Heart right ventricle (tissue), 16 donors: ENCODE measurements at regions not wholly inside any gene's neighbourhood (a gene's known extent, or its start where the extent isn't known, plus 50 kb on each side); places are given as distances from the start of the nearest gene placed in this dataset.

ENCODE experiments used
- ATAC-seq, 8 donors: fragments of 200-7000 bp; cut with Tn5 transposase; one replicate each; pipeline ENCODE4 v1.9.1; 2020; ENCODE audit warnings: mild to moderate bottlenecking in 8 of 8, moderate library complexity in 8 of 8, moderate number of reproducible peaks in 1 of 8
- DNase-seq, 2 donors: peaks; one replicate each; pipeline ENCODE4 v3.0.0-alpha.2; 2020
- H3K27ac ChIP-seq, 10 donors: fragments of 200-600 bp; sonication (generic) in 2 of 10; one replicate each; pipeline versions ENCODE4 v1.5.0 to v1.8.0; 2020 to 2022; ENCODE audit warnings: mild to moderate bottlenecking in 3 of 10
- H3K27me3 ChIP-seq, 7 donors: fragments of 200-600 bp; one replicate each; pipeline ENCODE4 v1.8.0; 2021 to 2022; ENCODE audit warnings: mild to moderate bottlenecking in 2 of 7
- H3K36me3 ChIP-seq, 9 donors: fragments of 200-600 bp; sonication (generic) in 1 of 9; one replicate each; pipeline versions ENCODE4 v1.5.0 to v1.8.0; 2020 to 2022; ENCODE audit warnings: mild to moderate bottlenecking in 2 of 9
- H3K4me1 ChIP-seq, 9 donors: fragments of 200-600 bp; sonication (generic) in 1 of 9; one replicate each; pipeline versions ENCODE4 v1.5.0 to v1.8.0; 2020 to 2022; ENCODE audit warnings: mild to moderate bottlenecking in 4 of 9
- H3K4me3 ChIP-seq, 10 donors: fragments of 200-600 bp; sonication (generic) in 2 of 10; one replicate each; pipeline versions ENCODE4 v1.5.0 to v1.8.0; 2020 to 2022; ENCODE audit warnings: mild to moderate bottlenecking in 7 of 10, moderate library complexity in 2 of 10
- H3K9me3 ChIP-seq, 11 donors: fragments of 200-600 bp in 10 of 11; sonication (generic) in 2 of 11; one replicate each; pipeline versions ENCODE4 v1.5.0 to v1.8.0; 2013 to 2022; ENCODE audit warnings: mild to moderate bottlenecking in 2 of 11, control low read depth in 1 of 11, moderate library complexity in 1 of 11
- CTCF ChIP-seq, 9 donors: fragments of 200-600 bp; sonication (generic) in 2 of 9; IDR thresholded peaks; one replicate each; pipeline versions ENCODE4 v1.5.0 to v1.8.0; 2021 to 2022; ENCODE audit warnings: antibody characterized with exemption in 9 of 9, mild to moderate bottlenecking in 5 of 9, moderate library complexity in 1 of 9
- WGBS, 2 donors: extraction: QIAGEN DNeasy Blood & Tissue Kit; methylation state at CpG; one replicate each; pipeline ENCODE4 v1.1.7; 2013; ENCODE audit warnings: inconsistent platforms in 1 of 2; 5-methylcytosine and 5-hydroxymethylcytosine counted together
- intact Hi-C, 10 donors: fragments of 100-400 bp; cut with DNase I; formaldehyde crosslinking; loops; one replicate each; pipeline versions ENCODE4 v1.11.1 to v1.14.2; 2022
- donor health status: Arrhythmogenic right ventricular cardiomyopathy.
- donor health status: ischemic (EF 13 %, LVEDD 7.1; RV severe dilation, severe dysfunction).
- donor health status: healthy with polysubstance abuse.
- donor health status: DM: no; HTN: yes; CAD: no.
- donor health status: DM: no; HTN: no; CAD: no.
- donor health status: ischemic (EF 25% LVEDD 6.9; RV normal size, moderate dysfunction).
- donor health status: ischemic (EF 25% LVEDD 5.7; RV mildly dilated, moderate dysfunction).
- donor health status: healthy.
- donor health status: DM: yes; HTN: yes; CAD: no.
- donor health status: Ischemic cardiomyopathy.
- donor health status: ischemic (EF 35%, LVEDD 5.7; RV mildly dilated, moderate dysfunction).
- donor health status: nonischemic (EF 11% LVEDD 7.7; RV severe dilation, severe dysfunction).
- donor health status: DM: yes; HTN: yes; CAD: no.
- donor health status: PGD.
- donor health status: ischemic (EF 29% LVEDD 5.4; RV normal size, mild dysfunction).
- donor health status: nonischemic (EF 23%, LVEDD 6.1; RV moderate dilation, normal function).

GRCh38 chr2:123481406-123481805 is 543.7 kb upstream of the CNTNAP5 start:
- no peaks in the 10 kb centered on the region for H3K36me3 ChIP-seq
- no peaks in the 10 kb centered on the region for H3K27me3 ChIP-seq
- H3K4me1 ChIP-seq = no peaks in the 10 kb centered on the region
- 81 to 83% methylated on average over 3 of the region's 3 CpGs for WGBS, 2 donors
- no peak for TF ChIP-seq CTCF (IDR thresholded peaks at IDR 0.05)
- ATAC-seq (no peak), DNase-seq (no peak)
- H3K4me3 ChIP-seq = no peak overlapping the region
- no peaks in the 10 kb centered on the region for H3K9me3 ChIP-seq
- no peak overlapping the region for H3K27ac ChIP-seq
- intact Hi-C loops = no loop called here

GRCh38 chr2:123485056-123485455 is 540.0 kb upstream of the CNTNAP5 start:
- H3K27ac ChIP-seq = no peak overlapping the region
- H3K36me3 ChIP-seq = no peaks in the 10 kb centered on the region
- H3K9me3 ChIP-seq = peaks cover 0 to 4% (median 0%) of the 10 kb centered on the region in 11 donors
- ATAC-seq = no peak
- no peak for TF ChIP-seq CTCF (IDR thresholded peaks at IDR 0.05)
- H3K4me1 ChIP-seq = no peaks in the 10 kb centered on the region
- H3K4me3 ChIP-seq = no peak overlapping the region
- H3K27me3 ChIP-seq = no peaks in the 10 kb centered on the region
- intact Hi-C loops = no loop called here
- WGBS, 2 donors = 67 to 70% methylated on average over 1 of the region's 1 CpG
- DNase-seq = no peak

- no peak for TF ChIP-seq CTCF (IDR thresholded peaks at IDR 0.05)
- no peak overlapping the region for H3K27ac ChIP-seq
- intact Hi-C loops = no loop called here
- peaks cover 0 to 19% (median 0%) of the 10 kb centered on the region in 11 donors for H3K9me3 ChIP-seq
- WGBS, 2 donors = 88 to 91% methylated on average over 1 of the region's 1 CpG
- no peaks in the 10 kb centered on the region for H3K36me3 ChIP-seq
- DNase-seq (no peak), ATAC-seq (no peak)
- H3K4me1 ChIP-seq = no peaks in the 10 kb centered on the region
- H3K4me3 ChIP-seq = no peak overlapping the region
- no peaks in the 10 kb centered on the region for H3K27me3 ChIP-seq
Observed at GRCh38 chr2:123493687-123494086, 531.4 kb upstream of the CNTNAP5 start.

- H3K27me3 ChIP-seq = no peaks in the 10 kb centered on the region
- no peak overlapping the region for H3K4me3 ChIP-seq
- TF ChIP-seq CTCF (IDR thresholded peaks at IDR 0.05) = no peak
- H3K4me1 ChIP-seq = no peaks in the 10 kb centered on the region
- no peak overlapping the region for H3K27ac ChIP-seq
- ATAC-seq = no peak
- no peaks in the 10 kb centered on the region for H3K36me3 ChIP-seq
- WGBS, 2 donors = 70 to 85% methylated on average over 3 of the region's 3 CpGs
- peaks cover 0 to 20% (median 0%) of the 10 kb centered on the region in 11 donors for H3K9me3 ChIP-seq
- DNase-seq = no peak
- intact Hi-C loops = no loop called here
Observed at GRCh38 chr2:123495241-123495640, 529.8 kb upstream of the CNTNAP5 start.

GRCh38 chr2:123500346-123500745 is 524.7 kb upstream of the CNTNAP5 start:
- Histone ChIP-seq H3K27me3 (no peaks in the 10 kb centered on the region), H3K9me3 (peaks cover 0 to 7% (median 0%) of the 10 kb centered on the region in 11 donors), H3K36me3 (no peaks in the 10 kb centered on the region), H3K4me1 (no peaks in the 10 kb centered on the region), H3K4me3 (no peak overlapping the region), H3K27ac (no peak overlapping the region)
- TF ChIP-seq CTCF (IDR thresholded peaks at IDR 0.05) = no peak
- WGBS, 2 donors = 88 to 92% methylated on average over 1 of the region's 1 CpG
- intact Hi-C loops = no loop called here
- DNase-seq (no peak), ATAC-seq (no peak)
